Mesothelial cell of epicardium (in vitro differentiated cells): ENCODE measurements at regions not wholly inside any gene's neighbourhood (a gene's known extent, or its start where the extent isn't known, plus 50 kb on each side); places are given as distances from the start of the nearest gene placed in this dataset.

Experiments used
- DNase-seq, 2 experiments: peaks; one replicate each; pipeline ENCODE4 v3.0.0; 2021; ENCODE audit warnings: low spot score in 2 of 2; ENCODE audit not compliant: unreplicated experiment in 2 of 2
- H3K27ac Mint-ChIP-seq: 2 replicates; pipeline ENCODE4 v1.8.0; 2021; ENCODE audit warnings: mixed read lengths
- H3K27me3 Mint-ChIP-seq: 2 replicates; pipeline ENCODE4 v1.8.0; 2021; ENCODE audit warnings: low read depth, mixed read lengths
- H3K36me3 Mint-ChIP-seq: 2 replicates; pipeline ENCODE4 v1.8.0; 2021; ENCODE audit warnings: mixed read lengths
- H3K4me1 Mint-ChIP-seq: 2 replicates; pipeline ENCODE4 v1.8.0; 2021; ENCODE audit warnings: mixed read lengths
- H3K4me3 Mint-ChIP-seq: 2 replicates; pipeline ENCODE4 v1.8.0; 2021; ENCODE audit warnings: mild to moderate bottlenecking, moderate library complexity, mixed read lengths
- H3K9me3 Mint-ChIP-seq: 2 replicates; pipeline ENCODE4 v1.8.0; 2021; ENCODE audit warnings: mixed read lengths
- TF ChIP-seq, protein P1 (sequence below): fragments of 200-600 bp; sonication (generic); IDR thresholded peaks from one replicate; pipeline ENCODE4 v1.5.0; 2021; ENCODE audit warnings: antibody characterized with exemption; ENCODE audit not compliant: unreplicated experiment

DNA sequence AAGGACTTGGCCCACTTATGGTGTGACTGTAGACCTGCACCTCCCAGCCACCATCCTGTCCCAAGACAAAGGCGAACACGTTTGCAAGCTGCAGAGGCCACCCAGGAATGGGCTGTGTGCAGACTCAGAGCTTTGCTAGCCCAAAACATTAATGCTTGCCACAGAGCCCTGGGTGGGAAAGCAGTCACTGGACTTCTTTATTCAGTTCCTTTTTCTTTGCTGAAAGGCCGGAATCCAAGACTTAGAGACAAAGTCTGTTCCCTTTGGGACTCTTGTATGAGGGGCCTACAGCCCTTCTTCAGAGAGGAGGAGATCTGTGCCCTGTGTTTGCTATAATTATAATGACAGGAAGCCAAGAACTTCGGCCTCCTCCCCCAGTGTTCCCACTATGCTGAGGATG is 167.8 kb downstream of the DLEU7 start:
- TF ChIP-seq, protein P1, sequence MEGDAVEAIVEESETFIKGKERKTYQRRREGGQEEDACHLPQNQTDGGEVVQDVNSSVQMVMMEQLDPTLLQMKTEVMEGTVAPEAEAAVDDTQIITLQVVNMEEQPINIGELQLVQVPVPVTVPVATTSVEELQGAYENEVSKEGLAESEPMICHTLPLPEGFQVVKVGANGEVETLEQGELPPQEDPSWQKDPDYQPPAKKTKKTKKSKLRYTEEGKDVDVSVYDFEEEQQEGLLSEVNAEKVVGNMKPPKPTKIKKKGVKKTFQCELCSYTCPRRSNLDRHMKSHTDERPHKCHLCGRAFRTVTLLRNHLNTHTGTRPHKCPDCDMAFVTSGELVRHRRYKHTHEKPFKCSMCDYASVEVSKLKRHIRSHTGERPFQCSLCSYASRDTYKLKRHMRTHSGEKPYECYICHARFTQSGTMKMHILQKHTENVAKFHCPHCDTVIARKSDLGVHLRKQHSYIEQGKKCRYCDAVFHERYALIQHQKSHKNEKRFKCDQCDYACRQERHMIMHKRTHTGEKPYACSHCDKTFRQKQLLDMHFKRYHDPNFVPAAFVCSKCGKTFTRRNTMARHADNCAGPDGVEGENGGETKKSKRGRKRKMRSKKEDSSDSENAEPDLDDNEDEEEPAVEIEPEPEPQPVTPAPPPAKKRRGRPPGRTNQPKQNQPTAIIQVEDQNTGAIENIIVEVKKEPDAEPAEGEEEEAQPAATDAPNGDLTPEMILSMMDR: no peak
- Mint-ChIP-seq H3K36me3 (no peaks in the 10 kb centered on the region), H3K9me3 (no peaks in the 10 kb centered on the region), H3K4me3 (no peak overlapping the region), H3K4me1 (no peaks in the 10 kb centered on the region), H3K27me3 (no peaks in the 10 kb centered on the region), H3K27ac (no peak overlapping the region)
- DNase-seq: no peak

DNA sequence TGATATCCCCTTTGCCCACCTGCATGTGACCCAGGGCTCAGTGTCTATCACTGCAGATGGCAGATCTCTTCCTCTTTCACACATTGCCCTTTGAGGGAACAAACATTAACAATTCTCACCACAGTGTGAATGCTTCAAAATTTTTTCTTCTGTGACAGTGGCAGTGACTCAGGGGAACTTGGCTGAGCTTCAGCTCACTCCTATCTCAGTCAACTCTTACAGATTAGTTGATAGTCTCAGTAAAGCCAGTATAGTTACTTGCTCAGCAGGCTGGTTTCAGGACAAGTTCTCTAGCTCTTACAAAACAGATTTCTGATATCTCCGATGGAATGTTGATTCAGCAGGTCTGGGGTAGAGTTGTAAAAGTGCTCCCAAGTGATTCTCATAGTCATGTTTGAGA is 166.9 kb downstream of the DLEU7 start:
- Mint-ChIP-seq H3K27me3 (no peaks in the 10 kb centered on the region), H3K4me3 (no peak overlapping the region), H3K36me3 (no peaks in the 10 kb centered on the region), H3K9me3 (no peaks in the 10 kb centered on the region), H3K4me1 (no peaks in the 10 kb centered on the region), H3K27ac (no peak overlapping the region)
- no peak for DNase-seq
- TF ChIP-seq, protein P1: no peak

DNA sequence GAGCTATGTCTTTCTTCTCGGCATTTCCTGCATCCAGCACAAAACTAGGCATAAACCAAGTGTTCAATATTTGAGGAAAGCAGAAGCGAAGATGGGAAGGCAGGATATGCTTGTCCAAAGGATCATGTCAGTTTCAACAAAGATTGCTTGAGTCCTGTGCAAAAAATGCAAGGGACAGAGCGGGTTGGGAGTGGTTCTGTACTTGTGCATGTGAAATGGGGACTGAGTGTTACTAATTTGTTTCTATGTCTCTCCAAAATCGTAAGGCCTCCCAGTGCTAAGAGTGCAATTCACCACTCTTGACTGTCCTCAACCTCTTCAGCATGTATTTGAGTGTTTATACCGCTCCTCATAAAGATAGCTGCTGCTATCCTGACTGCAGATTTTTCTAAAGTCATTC is 166.2 kb downstream of the DLEU7 start:
- H3K27me3 Mint-ChIP-seq: no peaks in the 10 kb centered on the region
- TF ChIP-seq, protein P1: no peak
- no peak overlapping the region for H3K27ac Mint-ChIP-seq
- no peaks in the 10 kb centered on the region for H3K4me1 Mint-ChIP-seq
- no peak overlapping the region for H3K4me3 Mint-ChIP-seq
- H3K36me3 Mint-ChIP-seq: no peaks in the 10 kb centered on the region
- H3K9me3 Mint-ChIP-seq: no peaks in the 10 kb centered on the region
- DNase-seq: no peak

DNA sequence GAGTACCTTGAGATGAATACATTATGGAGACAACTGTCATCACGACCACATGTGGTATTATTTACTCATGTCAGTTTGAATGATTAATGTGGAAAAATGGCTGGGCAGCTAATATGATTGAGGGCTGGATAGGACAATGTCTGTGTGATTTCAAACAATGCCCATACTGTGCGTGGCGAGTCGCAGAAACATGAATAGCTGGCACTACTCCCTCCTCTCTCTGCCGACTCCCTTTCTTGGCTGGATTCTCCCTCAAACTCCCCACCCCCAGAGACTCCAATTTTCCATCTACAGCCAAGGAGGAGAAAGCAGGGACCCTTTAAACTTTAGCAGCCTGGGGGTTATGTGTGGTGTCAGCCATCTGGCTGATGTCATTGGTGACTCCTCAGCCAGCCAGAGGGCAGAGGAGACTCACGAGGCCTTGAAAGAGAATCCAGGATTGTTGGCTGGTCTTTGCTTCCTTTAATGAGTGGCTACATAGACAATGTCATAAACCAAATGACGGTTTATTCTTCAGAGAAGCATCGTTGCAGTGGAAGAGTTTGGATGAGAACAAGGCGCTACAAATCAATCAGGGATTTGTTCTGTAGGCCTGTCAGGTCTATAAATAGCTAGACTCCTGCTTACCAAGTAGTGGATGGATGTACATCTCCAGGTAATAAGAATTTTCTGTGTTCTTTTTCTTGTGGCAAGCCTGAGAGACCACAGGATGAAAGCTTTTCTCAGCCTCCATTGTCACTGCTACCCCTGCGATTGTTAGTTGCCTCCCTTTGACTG is 165.6 kb downstream of the DLEU7 start:
- Mint-ChIP-seq H3K4me1 (no peaks in the 10 kb centered on the region), H3K4me3 (no peak overlapping the region), H3K27ac (no peak overlapping the region), H3K27me3 (no peaks in the 10 kb centered on the region), H3K9me3 (no peaks in the 10 kb centered on the region), H3K36me3 (no peaks in the 10 kb centered on the region)
- no peak for DNase-seq
- TF ChIP-seq, protein P1: no peak

DNA sequence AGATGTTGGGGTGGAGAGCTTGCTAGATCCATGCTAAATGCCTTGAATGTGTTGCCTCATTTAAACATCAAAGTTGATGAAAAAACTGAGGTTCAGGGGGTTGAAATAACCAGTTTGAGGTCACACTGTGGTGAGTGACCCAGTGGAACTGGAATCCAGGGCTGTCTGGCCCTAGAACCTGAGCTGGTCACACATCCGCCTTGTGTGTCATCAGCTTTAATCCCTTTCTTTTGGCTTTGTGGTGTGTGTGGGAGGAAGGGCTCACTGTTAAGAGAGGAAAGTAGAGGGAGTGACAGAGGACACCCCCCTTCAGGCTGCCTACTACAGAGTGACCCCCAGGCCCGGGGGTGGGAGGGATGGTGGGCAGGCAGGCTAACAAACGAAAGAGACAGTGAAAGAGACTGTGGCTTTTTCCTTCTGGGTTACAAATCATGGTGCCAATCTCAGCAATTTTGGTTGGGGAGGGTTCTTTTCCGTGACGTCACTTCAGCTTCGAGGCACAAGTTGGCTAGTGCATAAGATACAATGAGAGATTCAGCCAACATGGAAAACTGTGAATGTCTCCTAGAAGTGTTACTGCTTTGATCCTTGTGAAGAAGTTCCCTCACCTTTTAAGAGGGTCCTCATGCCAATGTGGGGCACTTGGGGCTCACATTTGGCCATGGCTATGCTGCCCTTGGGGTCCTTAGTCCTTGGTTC is 164.9 kb downstream of the DLEU7 start:
- Mint-ChIP-seq H3K27ac (no peak overlapping the region), H3K4me1 (no peaks in the 10 kb centered on the region), H3K27me3 (no peaks in the 10 kb centered on the region), H3K9me3 (no peaks in the 10 kb centered on the region), H3K36me3 (no peaks in the 10 kb centered on the region), H3K4me3 (no peak overlapping the region)
- no peak for DNase-seq
- TF ChIP-seq, protein P1: no peak
